HG03520 (cell line): ENCODE measurements at regions not wholly inside any gene's neighbourhood (a gene's known extent, or its start where the extent isn't known, plus 50 kb on each side); places are given as distances from the start of the nearest gene placed in this dataset.
"Not testable (repeated sequence)": the region's sequence is repeated elsewhere in the genome, so short reads cannot be mapped to it uniquely, and the experiment has no call there.

Source experiments
- ATAC-seq: cut with Tn5 transposase; IDR thresholded peaks from one replicate; pipeline ENCODE4 v1.9.1; 2021; ENCODE audit warnings: mild to moderate bottlenecking, moderate library complexity; ENCODE audit not compliant: unreplicated experiment

DNA sequence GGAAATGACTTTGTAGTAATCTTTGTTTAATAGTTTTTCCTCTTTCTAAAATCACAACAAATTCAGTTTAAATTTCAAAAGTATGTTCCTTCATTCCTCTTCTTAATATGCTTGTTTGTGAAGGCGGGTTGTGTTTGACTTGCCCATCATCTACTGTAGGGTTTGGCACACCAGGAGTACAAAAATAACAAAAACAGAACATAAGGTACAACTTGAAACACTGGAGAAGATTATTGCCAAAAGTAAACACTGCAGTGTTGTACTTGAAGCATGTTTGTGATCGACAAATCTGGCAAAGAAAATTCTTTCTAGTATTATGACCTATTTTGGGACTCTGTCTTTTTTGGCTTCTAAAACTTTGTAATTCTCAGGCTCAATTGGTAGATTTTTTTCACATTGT, 518.6 kb downstream of the SLITRK5 start:
- ATAC-seq: no peak

DNA sequence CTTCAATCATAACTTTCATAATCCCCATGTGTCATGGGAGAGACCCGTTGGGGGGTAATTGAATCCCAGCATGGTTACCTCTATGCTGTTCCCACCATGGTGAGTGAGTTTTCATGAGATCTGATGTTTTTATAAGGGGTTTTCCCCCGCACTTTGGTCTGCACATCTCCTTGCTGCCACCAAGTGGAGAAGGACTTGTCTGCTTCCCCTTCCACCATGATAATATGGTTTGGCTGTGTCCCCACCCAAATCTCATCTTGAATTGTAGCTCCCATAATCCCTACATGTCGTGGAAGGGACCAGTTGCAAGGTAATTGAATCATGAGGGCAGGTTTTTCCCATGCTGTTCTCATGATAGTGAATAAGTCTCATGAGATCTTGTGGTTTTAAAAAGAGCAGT, 524.9 kb downstream of the SLITRK5 start:
- ATAC-seq: no peak

DNA sequence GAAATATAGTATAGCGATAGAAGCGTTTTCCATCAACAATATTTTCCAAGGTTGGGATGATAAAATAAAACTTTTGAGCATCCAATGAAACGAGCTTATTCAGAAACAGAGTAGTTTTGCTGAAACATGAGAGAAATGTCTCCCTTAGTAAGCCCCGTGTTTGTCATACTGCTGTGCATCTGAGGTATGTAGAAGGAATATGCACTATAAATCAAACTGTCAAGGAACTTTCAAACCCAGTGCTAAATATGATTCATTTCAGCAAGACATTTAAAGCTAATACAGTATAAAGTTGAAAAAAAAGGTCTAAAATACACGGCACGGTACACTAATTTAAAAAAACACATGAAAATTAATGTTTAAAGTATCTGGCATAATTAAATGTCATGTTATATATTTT, 546.2 kb downstream of the SLITRK5 start:
- no peak for ATAC-seq

DNA sequence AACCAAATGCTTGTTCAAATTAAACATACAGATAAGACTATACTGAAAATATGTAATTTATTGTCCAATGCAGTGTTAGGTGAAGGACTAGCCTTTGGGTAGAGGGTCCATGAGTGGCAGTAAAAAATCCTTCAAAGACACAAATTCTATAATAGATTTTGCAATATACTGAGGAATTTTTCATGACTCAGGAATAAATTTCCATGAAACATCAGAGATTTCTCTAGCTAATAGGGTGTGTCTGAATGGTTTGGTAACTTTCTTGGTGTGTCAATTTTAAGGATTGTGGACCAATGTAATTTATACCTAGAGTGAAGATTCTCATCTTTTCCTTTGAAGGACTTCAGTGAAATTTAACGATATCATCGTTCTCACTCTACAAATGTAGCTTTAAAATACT, 546.7 kb downstream of the SLITRK5 start:
- no peak for ATAC-seq

DNA sequence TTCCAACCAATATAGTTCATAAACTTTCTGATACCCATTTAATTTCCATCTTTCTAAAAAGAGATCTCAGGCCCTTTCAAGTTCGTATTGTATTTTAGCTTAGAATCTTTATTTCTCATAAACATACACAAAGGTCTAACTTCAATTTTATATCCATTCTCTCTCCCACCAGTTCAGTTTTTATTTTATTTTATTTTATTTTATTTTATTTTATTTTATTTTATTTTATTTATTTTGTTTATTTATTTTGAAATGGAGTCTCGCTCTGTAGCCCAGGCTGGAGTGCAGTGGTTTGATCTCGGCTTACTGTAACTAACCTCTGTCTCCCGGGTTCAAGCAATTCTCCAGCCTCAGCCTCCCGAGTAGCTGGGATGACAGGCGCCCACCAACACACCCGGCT, 552.8 kb downstream of the SLITRK5 start:
- ATAC-seq: no peak

DNA sequence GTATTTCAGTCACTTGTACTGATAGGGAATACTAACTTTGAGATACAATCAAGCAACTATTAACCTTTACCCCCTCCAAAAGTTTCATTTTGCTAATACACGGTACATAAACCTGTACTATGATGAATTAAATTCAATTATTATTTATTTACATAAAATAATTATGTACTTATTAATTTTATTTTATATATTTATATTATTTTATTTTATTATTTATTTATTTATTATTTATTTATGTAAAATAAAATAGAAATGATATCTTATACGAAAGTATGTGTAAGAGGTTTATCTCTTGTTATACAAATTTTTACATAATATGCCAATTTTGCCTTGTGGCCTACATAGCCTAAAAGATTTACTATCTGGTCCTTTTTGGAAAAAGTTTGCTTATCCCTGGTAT, 564.3 kb downstream of the SLITRK5 start:
- ATAC-seq: no peak

DNA sequence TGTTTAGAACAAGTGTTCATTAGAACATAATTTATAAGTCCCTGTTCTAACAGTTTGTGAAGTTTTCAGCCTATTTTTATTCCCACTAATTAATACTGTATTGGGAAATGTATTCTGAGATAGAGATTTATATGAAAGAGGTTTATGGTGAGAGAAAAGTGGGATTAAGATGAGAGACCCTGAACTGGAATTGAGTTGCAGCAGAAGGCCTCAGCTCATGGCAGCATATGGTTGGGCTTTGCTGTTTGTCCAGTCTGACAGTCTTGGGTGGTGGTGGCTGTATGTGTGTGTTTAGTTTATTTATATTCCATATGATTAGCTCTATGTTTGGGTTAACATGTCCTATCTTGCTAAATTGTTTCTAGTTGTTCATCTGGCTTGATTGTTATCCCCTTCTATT, 575.1 kb downstream of the SLITRK5 start:
- ATAC-seq: no peak

DNA sequence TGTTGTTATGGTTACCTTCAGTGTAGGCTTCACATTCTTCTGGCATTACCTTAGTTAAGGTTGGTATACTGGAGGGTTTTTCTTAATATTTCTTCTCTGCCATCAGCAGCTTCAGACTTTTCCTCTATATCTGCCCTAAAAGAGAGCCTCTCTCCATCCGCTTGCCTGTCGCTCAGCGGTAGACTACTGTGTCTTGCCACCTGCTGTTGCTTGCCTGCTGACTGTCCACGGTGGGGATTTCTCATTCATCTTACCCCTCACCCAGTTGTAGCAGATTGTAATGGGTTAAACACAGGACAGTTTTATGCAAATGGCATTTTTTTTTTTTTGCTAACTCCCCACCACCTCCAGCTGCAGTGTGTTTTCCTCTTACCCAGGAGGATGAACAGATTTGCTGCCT, 577.2 kb downstream of the SLITRK5 start:
- no peak for ATAC-seq

DNA sequence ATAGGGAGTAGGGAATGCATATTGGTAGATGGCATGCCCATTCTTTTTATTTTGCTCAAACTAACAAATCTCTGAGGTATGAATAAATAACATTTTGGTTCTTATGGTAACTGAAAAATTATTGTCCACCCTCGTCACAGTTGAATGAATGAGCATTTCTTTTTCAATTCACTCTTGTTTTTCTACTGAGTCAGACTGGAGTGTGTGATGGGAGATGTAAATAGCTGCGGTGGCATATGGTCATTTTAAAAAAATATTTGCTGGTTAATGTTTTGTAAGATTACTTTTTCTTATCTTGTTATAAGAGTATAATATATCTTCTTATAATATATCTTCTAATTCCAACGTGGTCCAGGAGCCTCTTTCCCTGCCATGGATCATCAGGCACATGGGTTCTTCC, 586.5 kb downstream of the SLITRK5 start:
- no peak for ATAC-seq

DNA sequence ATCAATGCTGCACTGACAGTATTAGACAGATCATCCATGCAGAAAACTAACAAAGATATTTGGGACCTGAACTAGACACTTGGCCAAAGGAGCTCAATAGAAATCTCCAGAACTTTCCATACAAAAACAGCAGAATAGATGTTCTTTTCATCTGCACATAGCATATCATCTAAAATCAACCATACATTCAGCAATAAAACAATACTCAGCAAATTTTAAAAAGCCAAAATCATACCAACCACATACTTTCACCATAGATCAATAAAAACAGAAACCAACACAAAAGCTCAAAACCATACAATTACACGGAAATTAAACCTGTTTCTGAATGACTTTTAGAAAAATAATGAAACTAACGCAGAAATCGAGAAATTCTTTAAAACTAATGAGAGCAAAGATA, 592.6 kb downstream of the SLITRK5 start:
- ATAC-seq: no peak

DNA sequence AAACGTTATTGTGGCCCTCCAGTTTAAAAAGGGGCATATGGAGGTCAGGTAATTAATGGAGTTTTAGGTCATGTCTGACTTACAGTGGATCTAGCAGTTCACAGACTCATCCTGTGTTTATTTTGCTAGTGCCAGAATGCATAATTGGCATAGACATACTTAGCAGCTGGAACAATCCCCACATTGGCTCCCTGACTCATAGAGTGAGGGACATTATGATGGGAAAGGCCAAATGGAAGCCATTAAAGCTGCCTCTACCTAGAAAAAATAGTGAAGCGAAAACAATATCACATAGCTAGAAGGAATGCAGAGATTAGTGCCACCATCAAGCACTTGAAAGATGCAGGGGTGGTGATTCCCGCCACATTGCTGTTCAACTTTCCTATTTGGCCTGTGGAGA, 610.7 kb downstream of the SLITRK5 start:
- no peak for ATAC-seq

DNA sequence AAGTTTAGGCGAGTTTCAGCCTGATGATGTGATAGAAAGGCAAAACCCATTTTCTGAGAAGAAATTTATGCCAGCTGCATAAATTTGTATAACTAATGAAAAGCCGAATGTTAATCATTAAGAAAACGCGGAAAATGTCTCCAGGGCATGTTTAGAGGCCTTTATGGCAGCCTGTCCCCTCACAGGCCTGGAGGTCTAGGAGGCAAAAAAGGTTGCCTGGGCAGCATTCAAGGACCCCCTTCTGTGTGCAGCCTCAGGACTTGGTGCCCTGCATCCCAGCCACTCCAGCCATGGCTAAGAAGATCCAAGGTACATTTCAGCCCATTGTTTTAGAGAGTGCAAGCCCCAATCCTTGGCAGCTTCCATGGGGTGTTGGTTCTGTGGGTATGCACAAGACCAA, 614.2 kb downstream of the SLITRK5 start:
- no peak for ATAC-seq

DNA sequence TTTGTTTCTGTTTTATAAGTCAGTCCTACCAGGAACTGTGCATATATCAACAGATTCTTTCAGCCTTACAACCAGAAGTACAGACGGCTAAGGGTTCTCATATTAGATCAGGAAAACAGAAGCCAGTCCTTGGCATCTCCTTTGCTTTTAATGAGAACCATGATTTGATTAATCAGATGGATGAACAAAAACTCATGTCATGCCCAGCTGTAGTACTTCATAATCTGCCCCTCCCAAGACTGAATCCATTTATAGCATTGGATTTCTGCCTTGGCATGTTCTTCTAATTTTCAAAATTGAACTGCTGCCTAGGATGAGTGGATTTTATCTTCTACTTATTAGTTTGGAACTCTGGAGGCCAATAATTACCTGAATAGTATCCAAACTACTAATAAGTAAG, 617.2 kb downstream of the SLITRK5 start:
- ATAC-seq: no peak

DNA sequence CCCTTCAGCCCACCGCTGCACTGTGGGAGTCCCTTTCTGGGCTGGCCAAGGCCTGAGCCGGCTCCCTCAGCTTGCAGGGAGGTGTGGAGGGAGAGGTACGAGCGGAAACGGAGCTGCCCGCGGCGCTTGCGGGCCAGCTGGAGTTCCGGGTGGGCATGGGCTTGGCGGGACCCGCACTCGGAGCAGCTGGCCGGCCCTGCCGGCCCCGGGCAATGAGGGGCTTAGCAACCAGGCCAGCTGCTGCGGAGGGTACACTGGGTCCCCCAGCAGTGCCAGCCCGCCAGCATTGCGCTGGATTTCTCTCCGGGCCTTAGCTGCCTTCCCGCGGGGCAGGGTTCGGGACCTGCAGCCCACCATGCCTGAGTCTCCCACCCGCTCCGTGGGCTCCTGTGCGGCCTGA, 620.6 kb downstream of the SLITRK5 start:
- ATAC-seq: not testable (repeated sequence)

DNA sequence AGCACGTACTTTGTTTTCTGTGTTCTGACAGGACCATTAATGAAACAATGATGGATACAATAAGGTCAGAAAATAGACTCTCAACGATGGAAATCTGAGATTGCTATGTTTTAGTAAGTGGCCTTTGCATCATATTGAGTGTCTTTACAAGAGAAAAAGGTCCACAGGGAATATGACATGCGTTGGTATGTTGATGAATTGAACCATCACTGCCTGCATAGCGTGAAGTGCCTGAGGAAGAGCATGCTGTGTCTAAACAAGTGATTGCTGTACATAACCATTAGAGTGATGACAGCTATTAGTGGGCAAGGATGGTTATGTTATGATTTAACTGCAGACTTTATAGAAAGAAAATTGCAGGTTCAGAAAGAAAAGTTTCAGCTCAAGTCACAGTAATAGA, 623.2 kb downstream of the SLITRK5 start:
- ATAC-seq: no peak

DNA sequence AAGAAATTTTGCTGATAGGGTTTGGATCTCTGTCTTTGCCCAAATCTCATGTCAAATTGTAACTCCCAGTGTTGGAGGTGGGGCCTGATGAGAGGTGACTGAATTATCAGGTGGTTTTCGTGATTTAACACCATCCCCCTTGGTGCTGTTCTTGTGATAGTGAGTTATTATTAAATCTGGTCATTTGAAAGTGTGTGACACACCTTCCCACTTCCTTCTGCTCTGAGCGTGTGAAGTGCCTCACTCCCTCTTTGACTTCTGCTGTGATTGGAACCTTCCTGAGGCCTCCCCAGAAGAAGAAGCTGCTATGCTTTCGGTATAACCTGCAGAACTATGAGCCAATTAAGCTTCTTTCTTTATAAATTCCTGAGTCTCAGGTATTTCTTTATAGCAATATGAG, 632.0 kb downstream of the SLITRK5 start:
- ATAC-seq: no peak

DNA sequence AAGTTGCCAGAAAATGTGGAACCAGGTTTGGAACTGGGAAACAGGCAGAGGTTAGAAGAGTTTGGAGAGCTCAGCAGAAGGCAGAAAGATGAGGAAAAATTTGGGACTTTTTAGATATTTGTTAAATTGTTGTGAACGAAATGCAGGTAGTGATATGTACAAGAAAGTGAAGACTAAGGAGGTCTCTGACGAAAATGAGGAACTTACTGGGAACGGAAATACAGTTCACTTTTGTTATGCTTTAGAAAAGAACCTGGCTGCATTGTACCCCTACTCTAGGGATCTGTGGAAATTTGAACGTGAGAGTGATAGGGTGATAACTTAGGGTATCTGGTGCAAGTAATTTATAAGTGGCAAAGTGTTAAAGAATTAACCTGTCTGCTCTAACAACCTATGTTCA, 632.4 kb downstream of the SLITRK5 start:
- no peak for ATAC-seq

DNA sequence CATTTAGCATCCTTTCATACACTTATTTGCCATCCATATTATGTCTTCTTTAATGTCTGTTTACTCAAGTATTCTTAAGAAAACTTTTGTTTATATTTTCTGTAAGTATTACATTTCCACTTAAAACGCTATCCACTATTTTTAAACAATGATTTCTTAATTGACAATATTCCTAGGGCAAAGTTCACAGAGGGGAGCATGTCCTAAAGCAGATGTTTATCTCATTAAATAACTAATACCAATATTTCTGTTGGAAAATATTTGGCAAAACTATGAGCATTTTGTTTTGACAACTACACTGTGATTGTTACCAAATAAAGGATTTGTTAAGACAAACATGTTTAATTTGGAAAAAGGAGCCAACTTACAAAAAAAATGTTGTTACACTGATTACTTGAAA, 643.3 kb downstream of the SLITRK5 start:
- no peak for ATAC-seq

DNA sequence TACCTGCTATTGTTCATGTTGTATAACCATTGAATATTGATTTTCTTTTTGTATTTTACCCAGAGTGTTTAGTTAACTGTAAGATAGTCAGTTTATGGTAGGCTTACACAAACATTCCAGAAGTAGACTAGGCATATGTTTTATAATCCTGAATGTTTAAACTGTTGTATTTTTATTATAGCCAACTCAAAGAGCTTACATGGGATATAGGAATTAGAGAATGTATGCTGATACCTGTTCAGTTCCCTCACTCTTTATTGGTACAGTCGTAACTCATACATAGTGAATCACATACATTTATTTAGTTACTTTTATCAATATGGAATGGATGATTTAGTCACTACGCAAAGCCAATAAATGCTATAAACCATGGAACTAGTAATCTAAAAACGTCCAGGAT, 657.9 kb downstream of the SLITRK5 start:
- ATAC-seq: no peak

DNA sequence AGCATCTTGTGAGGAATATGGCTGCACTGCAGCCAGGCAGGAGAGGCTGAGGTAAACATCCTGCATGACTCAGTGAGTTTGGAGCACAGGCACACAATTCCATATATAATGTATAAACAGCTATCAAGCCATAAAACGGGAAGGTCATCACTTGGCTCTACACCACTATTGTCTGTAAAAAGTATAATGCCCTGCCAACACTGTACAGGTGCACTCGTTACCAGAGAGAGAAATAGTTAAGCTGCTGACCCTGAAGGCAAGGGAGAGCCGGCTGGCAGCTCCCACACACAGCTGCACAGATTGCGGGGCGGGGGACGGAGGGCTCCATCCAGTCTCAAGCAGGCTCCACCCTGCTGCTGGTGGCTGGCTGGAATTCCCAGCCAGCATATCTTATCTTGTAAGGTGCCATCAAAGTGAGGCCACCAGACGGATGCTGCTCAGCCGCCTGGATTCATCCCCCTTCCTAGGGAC, 668.1 kb downstream of the SLITRK5 start:
- ATAC-seq: no peak

DNA sequence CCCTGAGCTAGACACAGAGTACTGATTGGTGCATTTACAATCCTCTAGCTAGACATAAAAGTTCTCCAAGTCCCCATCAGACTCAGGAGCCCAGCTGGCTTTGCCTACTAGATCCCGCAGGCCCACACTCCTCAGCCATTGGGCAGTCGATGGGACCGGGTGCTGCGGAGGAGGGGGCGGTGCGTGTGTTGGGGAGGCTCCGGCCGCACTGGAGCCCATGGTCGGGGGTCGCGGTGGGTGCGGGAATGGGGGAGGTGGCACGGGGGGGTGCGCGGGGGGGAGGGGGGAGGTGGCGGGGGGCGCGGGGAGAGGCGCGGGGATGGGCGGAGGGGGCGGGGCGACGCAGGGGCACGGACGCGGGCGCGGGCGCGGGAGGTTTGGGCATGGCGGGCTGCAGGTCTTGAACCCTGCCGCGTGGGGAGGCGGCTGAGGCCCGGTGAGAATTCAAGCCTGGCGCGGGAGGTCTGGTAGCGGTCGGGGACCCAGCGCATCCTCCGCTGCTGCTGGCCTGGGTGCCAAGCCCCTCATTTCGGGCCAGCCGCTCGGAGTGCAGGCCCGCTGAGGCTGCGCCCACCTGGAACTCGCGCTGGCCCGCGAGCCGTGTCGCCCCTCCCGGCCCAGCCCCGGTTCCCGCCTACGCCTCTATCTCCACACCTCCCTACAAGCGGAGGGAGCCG, 674.1 kb downstream of the SLITRK5 start:
- no peak for ATAC-seq

DNA sequence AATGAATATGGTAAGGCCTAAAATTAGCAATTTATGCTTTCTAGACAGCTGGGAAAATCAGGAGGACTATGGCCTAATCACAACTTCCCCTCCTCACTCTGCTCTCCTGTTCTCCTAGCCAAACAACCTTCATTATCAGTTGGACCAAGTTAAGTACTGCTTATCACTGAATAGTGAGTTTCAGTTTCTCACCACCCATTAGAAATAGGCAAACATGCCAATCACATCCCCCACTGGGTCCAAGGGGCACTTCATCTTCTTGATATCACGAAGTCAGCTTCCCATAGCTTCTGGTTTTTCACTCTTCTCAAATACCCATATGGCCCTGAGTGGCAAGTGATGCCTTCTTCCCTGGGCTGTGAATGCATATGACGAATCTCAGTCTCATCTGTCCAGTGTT, 689.6 kb downstream of the SLITRK5 start:
- ATAC-seq: no peak

DNA sequence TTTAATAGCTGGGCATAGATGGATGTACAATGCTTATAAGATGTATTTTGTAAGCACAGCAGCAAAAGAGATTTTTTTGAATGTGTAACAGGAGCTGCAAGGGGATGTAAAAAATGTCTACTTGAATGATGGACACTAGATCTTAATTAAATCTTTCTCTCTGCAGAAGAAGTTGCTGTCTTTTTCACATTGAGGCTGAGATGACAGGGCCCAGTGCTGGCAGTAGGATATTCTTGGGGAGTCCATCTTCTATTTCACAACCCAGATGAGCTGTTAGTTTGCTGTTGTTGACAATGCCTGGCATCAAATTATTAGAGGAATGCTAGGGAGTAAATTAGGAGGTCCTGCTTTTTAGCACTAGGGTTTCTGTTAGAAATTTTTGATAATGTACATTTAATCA, 698.7 kb downstream of the SLITRK5 start:
- no peak for ATAC-seq
